ENCODE measurements at regions not wholly inside any gene's neighbourhood (a gene's known extent, or its start where the extent isn't known, plus 50 kb on each side); places are given as distances from the start of the nearest gene placed in this dataset.

DNA sequence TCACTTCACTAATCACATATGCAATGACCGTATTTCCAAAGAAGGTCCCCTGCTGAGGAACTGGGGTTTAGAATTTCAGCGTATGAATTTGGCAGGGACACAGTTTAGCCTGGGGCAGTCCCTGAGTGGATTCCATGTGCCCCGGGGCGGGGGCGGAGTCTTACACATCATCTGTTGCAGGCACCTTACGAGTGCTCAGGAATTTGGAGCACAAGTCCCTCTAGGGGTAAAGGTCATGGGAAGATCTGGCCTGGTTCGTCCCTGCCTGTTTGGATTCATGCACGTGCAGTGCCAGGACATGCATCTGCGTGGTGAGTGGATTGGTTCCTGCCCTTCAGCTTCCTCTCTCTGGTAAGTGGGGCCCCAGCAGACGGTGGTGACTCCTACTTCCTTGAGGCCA is 208.3 kb upstream of the C1orf174 start:
- TF ChIP-seq POLR2AphosphoS5 (IDR thresholded peaks at IDR 0.05; ENCODE audit: borderline replicate concordance, low read depth, low read length), result no peak
- no peak for TF ChIP-seq EZH2 (IDR thresholded peaks at IDR 0.05)
- TF ChIP-seq FOXP2 (optimal IDR thresholded peaks at IDR 0.05; ENCODE audit: control extremely low read depth, extremely low read length, insufficient read depth), result no peak
